Lower leg skin (tissue), 3 donors: ENCODE measurements at regions not wholly inside any gene's neighbourhood (a gene's known extent, or its start where the extent isn't known, plus 50 kb on each side); places are given as distances from the start of the nearest gene placed in this dataset.

ENCODE experiments used
- POLR2A ChIP-seq, 2 donors: fragments of 450-650 bp; IDR thresholded peaks; one replicate each; pipeline ENCODE4 v1.6.1; 2016 to 2017; ENCODE audit warnings: antibody characterized with exemption in 2 of 2, mild to moderate bottlenecking in 1 of 2, moderate library complexity in 1 of 2
- TF ChIP-seq, protein P1 (sequence below), 3 donors: fragments of 450-650 bp; IDR thresholded peaks; one replicate each; pipeline ENCODE4 v1.5.1; 2016; ENCODE audit warnings: antibody characterized with exemption in 3 of 3, mild to moderate bottlenecking in 3 of 3, moderate library complexity in 2 of 3

- TF ChIP-seq, protein P1, sequence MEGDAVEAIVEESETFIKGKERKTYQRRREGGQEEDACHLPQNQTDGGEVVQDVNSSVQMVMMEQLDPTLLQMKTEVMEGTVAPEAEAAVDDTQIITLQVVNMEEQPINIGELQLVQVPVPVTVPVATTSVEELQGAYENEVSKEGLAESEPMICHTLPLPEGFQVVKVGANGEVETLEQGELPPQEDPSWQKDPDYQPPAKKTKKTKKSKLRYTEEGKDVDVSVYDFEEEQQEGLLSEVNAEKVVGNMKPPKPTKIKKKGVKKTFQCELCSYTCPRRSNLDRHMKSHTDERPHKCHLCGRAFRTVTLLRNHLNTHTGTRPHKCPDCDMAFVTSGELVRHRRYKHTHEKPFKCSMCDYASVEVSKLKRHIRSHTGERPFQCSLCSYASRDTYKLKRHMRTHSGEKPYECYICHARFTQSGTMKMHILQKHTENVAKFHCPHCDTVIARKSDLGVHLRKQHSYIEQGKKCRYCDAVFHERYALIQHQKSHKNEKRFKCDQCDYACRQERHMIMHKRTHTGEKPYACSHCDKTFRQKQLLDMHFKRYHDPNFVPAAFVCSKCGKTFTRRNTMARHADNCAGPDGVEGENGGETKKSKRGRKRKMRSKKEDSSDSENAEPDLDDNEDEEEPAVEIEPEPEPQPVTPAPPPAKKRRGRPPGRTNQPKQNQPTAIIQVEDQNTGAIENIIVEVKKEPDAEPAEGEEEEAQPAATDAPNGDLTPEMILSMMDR (IDR thresholded peaks at IDR 0.05), result no peak
- TF ChIP-seq POLR2A (IDR thresholded peaks at IDR 0.05), result no peak
These were observed 144.1 kb downstream of the MRPL14 start for GRCh38 chr6:43983191-43983590.
